Ovary (tissue), 3 donors: ENCODE measurements at regions not wholly inside any gene's neighbourhood (a gene's known extent, or its start where the extent isn't known, plus 50 kb on each side); places are given as distances from the start of the nearest gene placed in this dataset.

Experiments used
- CTCF ChIP-seq, 3 donors: fragments of 450-650 bp in 2 of 3; fragments of 200-600 bp in 1 of 3; IDR thresholded peaks; one replicate each; pipeline versions ENCODE4 v1.5.1 to v1.8.0; 2016 to 2022; ENCODE audit warnings: antibody characterized with exemption in 3 of 3, mild to moderate bottlenecking in 1 of 3
- POLR2A ChIP-seq: fragments of 450-650 bp; IDR thresholded peaks from one replicate; pipeline ENCODE4 v1.6.1; 2017; ENCODE audit warnings: antibody characterized with exemption, mild to moderate bottlenecking, moderate library complexity
- donor health status: DM: no; HTN: no; CAD: no.

- TF ChIP-seq CTCF (IDR thresholded peaks at IDR 0.05) (no peak), POLR2A (no peak)
Measured at GRCh38 chr9:118630931-118631595, 738.2 kb downstream of the BRINP1 start.
